ENCODE measurements at regions not wholly inside any gene's neighbourhood (a gene's known extent, or its start where the extent isn't known, plus 50 kb on each side); places are given as distances from the start of the nearest gene placed in this dataset.

DNA sequence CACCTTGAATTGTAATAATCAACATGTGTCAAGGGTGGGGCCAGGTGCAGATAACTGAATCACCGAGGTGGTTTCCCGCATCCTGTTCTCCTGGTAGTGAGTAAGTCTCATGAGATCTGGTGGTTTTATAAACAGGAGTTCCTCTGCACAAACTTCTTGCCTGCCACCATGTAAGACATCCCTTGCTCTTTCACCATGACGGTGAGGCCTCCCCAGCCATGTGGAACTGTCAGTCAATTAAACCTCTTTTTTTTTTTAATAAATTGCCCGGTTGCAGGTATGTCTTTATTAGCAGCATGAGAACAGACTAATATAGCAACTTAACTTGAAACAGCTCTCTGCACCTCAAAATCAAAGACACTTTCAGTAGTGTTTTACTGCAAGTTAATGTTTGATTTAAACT, 121.6 kb downstream of the OGFRL1 start:
- peaks cover 99% of the 10 kb centered on the region for H3K4me1 ChIP-seq
- H3K27me3 ChIP-seq (ENCODE audit: low read depth), result no peaks in the 10 kb centered on the region
- intact Hi-C loops (cut with micrococcal nuclease), result no loop called here
- DNase-seq, result no peak
- H3K4me3 ChIP-seq, result no peak overlapping the region
- peak overlapping the region; percentile 31 for H3K27ac ChIP-seq (replicated peaks)
- H3K9me3 ChIP-seq (replicated peaks), result no peaks in the 10 kb centered on the region
- peaks cover 38% of the 10 kb centered on the region for H3K36me3 ChIP-seq
- TF ChIP-seq, protein P1, sequence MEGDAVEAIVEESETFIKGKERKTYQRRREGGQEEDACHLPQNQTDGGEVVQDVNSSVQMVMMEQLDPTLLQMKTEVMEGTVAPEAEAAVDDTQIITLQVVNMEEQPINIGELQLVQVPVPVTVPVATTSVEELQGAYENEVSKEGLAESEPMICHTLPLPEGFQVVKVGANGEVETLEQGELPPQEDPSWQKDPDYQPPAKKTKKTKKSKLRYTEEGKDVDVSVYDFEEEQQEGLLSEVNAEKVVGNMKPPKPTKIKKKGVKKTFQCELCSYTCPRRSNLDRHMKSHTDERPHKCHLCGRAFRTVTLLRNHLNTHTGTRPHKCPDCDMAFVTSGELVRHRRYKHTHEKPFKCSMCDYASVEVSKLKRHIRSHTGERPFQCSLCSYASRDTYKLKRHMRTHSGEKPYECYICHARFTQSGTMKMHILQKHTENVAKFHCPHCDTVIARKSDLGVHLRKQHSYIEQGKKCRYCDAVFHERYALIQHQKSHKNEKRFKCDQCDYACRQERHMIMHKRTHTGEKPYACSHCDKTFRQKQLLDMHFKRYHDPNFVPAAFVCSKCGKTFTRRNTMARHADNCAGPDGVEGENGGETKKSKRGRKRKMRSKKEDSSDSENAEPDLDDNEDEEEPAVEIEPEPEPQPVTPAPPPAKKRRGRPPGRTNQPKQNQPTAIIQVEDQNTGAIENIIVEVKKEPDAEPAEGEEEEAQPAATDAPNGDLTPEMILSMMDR (IDR thresholded peaks at IDR 0.05; ENCODE audit: borderline replicate concordance), result no peak

DNA sequence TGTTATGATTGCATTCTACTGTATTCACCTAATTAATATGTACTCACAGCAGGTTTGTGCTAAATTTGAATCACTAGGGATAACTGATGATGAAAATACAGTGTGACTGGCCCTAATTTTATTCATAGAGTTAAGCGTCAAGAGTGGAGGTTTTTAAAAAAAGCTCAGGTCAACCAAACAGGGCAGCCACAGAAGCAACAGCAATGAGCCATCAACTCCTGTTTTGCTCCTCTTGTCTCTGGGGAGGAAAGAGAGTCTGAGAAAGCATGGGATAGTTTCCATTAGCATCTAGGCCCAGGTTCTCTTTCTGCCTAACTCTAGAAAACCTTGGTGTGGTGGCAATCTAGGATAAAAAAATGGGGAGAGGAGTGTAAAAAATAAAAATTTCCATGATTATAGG, 122.1 kb downstream of the OGFRL1 start:
- no peak for DNase-seq
- peaks cover 99% of the 10 kb centered on the region for H3K4me1 ChIP-seq
- TF ChIP-seq, protein P1 (IDR thresholded peaks at IDR 0.05; ENCODE audit: borderline replicate concordance), result no peak
- no peaks in the 10 kb centered on the region for H3K27me3 ChIP-seq (ENCODE audit: low read depth)
- H3K36me3 ChIP-seq, result peaks cover 43% of the 10 kb centered on the region
- no peaks in the 10 kb centered on the region for H3K9me3 ChIP-seq (replicated peaks)
- H3K4me3 ChIP-seq, result no peak overlapping the region
- intact Hi-C loops (cut with micrococcal nuclease), result no loop called here
- peak overlapping the region; percentile 52 for H3K27ac ChIP-seq (replicated peaks)

DNA sequence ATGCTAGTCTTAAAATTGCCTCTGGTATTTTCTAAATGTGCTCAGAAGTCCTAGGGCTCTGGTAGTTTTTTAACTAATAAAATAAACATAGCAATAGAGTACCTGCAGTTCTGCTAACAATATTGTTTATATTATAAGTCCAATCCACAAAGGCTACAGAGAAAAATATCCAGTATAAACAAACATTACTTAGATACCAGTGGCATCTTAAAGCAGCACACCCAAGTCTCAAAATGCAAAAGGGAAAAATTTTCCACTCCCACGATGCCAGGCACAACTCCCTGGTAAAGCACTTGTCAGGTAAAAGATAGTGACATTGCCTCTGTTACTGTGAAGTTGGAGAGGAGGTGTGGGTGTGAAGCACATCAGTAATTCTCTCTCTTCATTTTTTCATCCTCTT, 123.3 kb downstream of the OGFRL1 start:
- intact Hi-C loops (cut with micrococcal nuclease), result no loop called here
- Histone ChIP-seq H3K4me1 (peaks cover 100% of the 10 kb centered on the region), H3K27ac (replicated peaks) (peak overlapping the region; percentile 52), H3K36me3 (peaks cover 43% of the 10 kb centered on the region), H3K27me3 (ENCODE audit: low read depth) (no peaks in the 10 kb centered on the region), H3K4me3 (peak overlapping the region; percentile 9), H3K9me3 (replicated peaks) (no peaks in the 10 kb centered on the region)
- DNase-seq, result no peak
- TF ChIP-seq, protein P1 (IDR thresholded peaks at IDR 0.05; ENCODE audit: borderline replicate concordance), result no peak

DNA sequence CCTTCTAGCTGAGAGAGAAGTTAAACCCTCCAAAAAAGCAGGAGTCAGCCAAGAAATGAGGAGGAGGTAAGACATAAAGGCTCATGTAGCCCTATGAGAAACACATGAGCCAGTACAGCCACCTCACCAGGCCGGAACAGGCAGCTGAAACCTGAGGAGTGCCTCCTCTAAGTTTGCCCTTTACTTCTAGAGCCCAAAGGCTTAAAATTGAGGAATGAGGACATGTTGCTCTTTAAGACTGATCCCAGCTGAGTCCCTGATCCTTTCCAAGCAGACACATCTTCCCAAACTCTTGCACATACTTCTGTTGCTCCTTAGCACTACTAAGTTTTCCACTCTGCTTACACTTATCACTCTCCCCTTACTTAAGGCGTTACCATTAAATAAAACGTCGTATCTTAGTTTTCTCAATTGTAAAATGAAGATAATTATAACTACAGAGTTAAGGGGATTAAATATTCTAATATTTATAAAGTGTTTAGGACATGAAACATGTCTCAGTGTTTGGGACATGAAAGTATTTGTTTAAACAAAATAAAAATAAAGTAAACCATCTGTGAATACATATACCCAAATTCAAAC, 124.0 kb downstream of the OGFRL1 start:
- peaks cover 100% of the 10 kb centered on the region for H3K4me1 ChIP-seq
- no peaks in the 10 kb centered on the region for H3K27me3 ChIP-seq (ENCODE audit: low read depth)
- H3K9me3 ChIP-seq (replicated peaks), result no peaks in the 10 kb centered on the region
- intact Hi-C loops (cut with micrococcal nuclease), result no loop called here
- TF ChIP-seq, protein P1 (IDR thresholded peaks at IDR 0.05; ENCODE audit: borderline replicate concordance), result no peak
- H3K36me3 ChIP-seq, result peaks cover 45% of the 10 kb centered on the region
- no peak for DNase-seq
- peak overlapping the region; percentile 9 for H3K4me3 ChIP-seq
- peak overlapping the region; percentile 52 for H3K27ac ChIP-seq (replicated peaks)

DNA sequence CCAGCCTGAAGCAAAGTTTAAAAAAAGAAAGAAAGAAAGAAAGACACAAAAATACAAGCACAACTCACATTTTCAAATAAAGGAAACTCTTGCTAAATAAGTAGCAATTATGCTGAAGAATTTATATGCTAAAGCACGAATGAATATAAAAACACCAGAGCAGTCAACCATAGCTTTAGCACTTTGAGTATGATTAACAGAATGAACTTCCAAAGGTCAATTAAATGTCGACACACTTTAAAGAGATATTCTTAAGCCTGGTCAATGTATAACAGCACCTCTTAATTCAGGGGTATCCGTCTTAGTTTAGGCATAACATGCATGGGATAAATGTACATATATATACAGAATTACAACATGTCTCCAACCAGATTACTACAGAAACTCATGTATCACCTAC, 125.9 kb downstream of the OGFRL1 start:
- peaks cover 36% of the 10 kb centered on the region for H3K36me3 ChIP-seq
- H3K9me3 ChIP-seq (replicated peaks), result no peaks in the 10 kb centered on the region
- peaks cover 99% of the 10 kb centered on the region for H3K4me1 ChIP-seq
- peak overlapping the region; percentile 1 for H3K27ac ChIP-seq (replicated peaks)
- H3K27me3 ChIP-seq (ENCODE audit: low read depth), result no peaks in the 10 kb centered on the region
- intact Hi-C loops (cut with micrococcal nuclease), result no loop called here
- H3K4me3 ChIP-seq, result peak overlapping the region; percentile 26
- DNase-seq, result no peak
- TF ChIP-seq, protein P1 (IDR thresholded peaks at IDR 0.05; ENCODE audit: borderline replicate concordance), result no peak
